ENCODE measurements at regions not wholly inside any gene's neighbourhood (a gene's known extent, or its start where the extent isn't known, plus 50 kb on each side); places are given as distances from the start of the nearest gene placed in this dataset.

GRCh38 chr2:220215785-220216184 is 588.4 kb downstream of the SLC4A3 start:
- Histone ChIP-seq H3K9ac (ENCODE audit: low read length) (no peak overlapping the region), H3K27me3 (ENCODE audit: insufficient read depth, low read length) (no peaks in the 10 kb centered on the region), H3K27ac (ENCODE audit: low read depth, low read length, poor library complexity, severe bottlenecking) (no peak overlapping the region), H3K4me3 (ENCODE audit: low read depth, low read length, poor library complexity, severe bottlenecking) (no peak overlapping the region), H3K4me2 (ENCODE audit: low read length) (no peak overlapping the region), H3F3A (ENCODE audit: insufficient read depth, low read length) (no peaks in the 10 kb centered on the region), H3K9me3 (ENCODE audit: low read length) (no peaks in the 10 kb centered on the region), H3K4me1 (ENCODE audit: insufficient read depth, low read length, severe bottlenecking) (no peaks in the 10 kb centered on the region), H3K79me2 (ENCODE audit: insufficient read depth, low read length) (no peaks in the 10 kb centered on the region), H3K9me2 (ENCODE audit: low read depth, low read length) (no peaks in the 10 kb centered on the region), H2AFZ (ENCODE audit: low read length) (no peak overlapping the region), H4K20me1 (ENCODE audit: insufficient read depth, low read length) (no peaks in the 10 kb centered on the region), H3K36me3 (ENCODE audit: insufficient read depth, low read length) (no peaks in the 10 kb centered on the region)
- TF ChIP-seq EZH2 (IDR thresholded peaks at IDR 0.05; ENCODE audit: borderline replicate concordance, low read length) (no peak), CTCF (IDR thresholded peaks at IDR 0.05; ENCODE audit: low read length) (no peak)

- Histone ChIP-seq H4K20me1 (ENCODE audit: insufficient read depth, low read length) (no peaks in the 10 kb centered on the region), H3K79me2 (ENCODE audit: insufficient read depth, low read length) (no peaks in the 10 kb centered on the region), H3K27ac (ENCODE audit: low read depth, low read length, poor library complexity, severe bottlenecking) (no peak overlapping the region), H3K4me1 (ENCODE audit: insufficient read depth, low read length, severe bottlenecking) (no peaks in the 10 kb centered on the region), H3K36me3 (ENCODE audit: insufficient read depth, low read length) (no peaks in the 10 kb centered on the region), H3K4me2 (ENCODE audit: low read length) (no peak overlapping the region), H3K4me3 (ENCODE audit: low read depth, low read length, poor library complexity, severe bottlenecking) (no peak overlapping the region), H3K27me3 (ENCODE audit: insufficient read depth, low read length) (no peaks in the 10 kb centered on the region), H3K9me2 (ENCODE audit: low read depth, low read length) (no peaks in the 10 kb centered on the region), H3F3A (ENCODE audit: insufficient read depth, low read length) (no peaks in the 10 kb centered on the region), H3K9ac (ENCODE audit: low read length) (no peak overlapping the region), H2AFZ (ENCODE audit: low read length) (no peak overlapping the region), H3K9me3 (ENCODE audit: low read length) (no peaks in the 10 kb centered on the region)
- no peak for TF ChIP-seq EZH2 (IDR thresholded peaks at IDR 0.05; ENCODE audit: borderline replicate concordance, low read length)
- TF ChIP-seq CTCF (IDR thresholded peaks at IDR 0.05; ENCODE audit: low read length), result no peak
Measured at GRCh38 chr2:220219371-220219770, 591.9 kb downstream of the SLC4A3 start.

- no peaks in the 10 kb centered on the region for H3K36me3 ChIP-seq (ENCODE audit: insufficient read depth, low read length)
Measured at GRCh38 chr2:220220009-220220408, 592.6 kb downstream of the SLC4A3 start.

More at GRCh38 chr2:220220009-220220408, 592.6 kb downstream of the SLC4A3 start:
- Histone ChIP-seq H3K9ac (ENCODE audit: low read length) (no peak overlapping the region), H3K4me3 (ENCODE audit: low read depth, low read length, poor library complexity, severe bottlenecking) (no peak overlapping the region), H3K9me3 (ENCODE audit: low read length) (no peaks in the 10 kb centered on the region), H3K79me2 (ENCODE audit: insufficient read depth, low read length) (no peaks in the 10 kb centered on the region), H3K27ac (ENCODE audit: low read depth, low read length, poor library complexity, severe bottlenecking) (no peak overlapping the region), H3K4me1 (ENCODE audit: insufficient read depth, low read length, severe bottlenecking) (no peaks in the 10 kb centered on the region), H3F3A (ENCODE audit: insufficient read depth, low read length) (no peaks in the 10 kb centered on the region), H3K27me3 (ENCODE audit: insufficient read depth, low read length) (no peaks in the 10 kb centered on the region), H3K9me2 (ENCODE audit: low read depth, low read length) (no peaks in the 10 kb centered on the region), H4K20me1 (ENCODE audit: insufficient read depth, low read length) (no peaks in the 10 kb centered on the region), H3K4me2 (ENCODE audit: low read length) (no peak overlapping the region), H2AFZ (ENCODE audit: low read length) (no peak overlapping the region)
- TF ChIP-seq CTCF (IDR thresholded peaks at IDR 0.05; ENCODE audit: low read length) (no peak), EZH2 (IDR thresholded peaks at IDR 0.05; ENCODE audit: borderline replicate concordance, low read length) (no peak)

Measured in OCI-LY1 (cell line).